SJSA1 (cell line): ENCODE measurements at regions not wholly inside any gene's neighbourhood (a gene's known extent, or its start where the extent isn't known, plus 50 kb on each side); places are given as distances from the start of the nearest gene placed in this dataset.

Source experiments
- DNase-seq, 2 experiments: peaks; one replicate each; pipeline ENCODE4 v3.0.0-alpha.2; 2015 to 2020; ENCODE audit warnings: low spot score in 2 of 2, low read depth in 1 of 2
- H3K27ac ChIP-seq: fragments of 250-450 bp; sonication (Bioruptor Pico); 2 replicates; pipeline ENCODE4 v1.5.1; 2020; ENCODE audit warnings: mild to moderate bottlenecking, moderate library complexity
- H3K27me3 ChIP-seq: fragments of 250-450 bp; sonication (Bioruptor Pico); replicated peaks from 2 replicates; pipeline ENCODE4 v1.5.1; 2020; ENCODE audit warnings: mild to moderate bottlenecking, moderate library complexity
- H3K36me3 ChIP-seq: fragments of 250-450 bp; sonication (Bioruptor Pico); 2 replicates; pipeline ENCODE4 v1.5.1; 2020; ENCODE audit warnings: mild to moderate bottlenecking
- H3K4me1 ChIP-seq: fragments of 250-450 bp; sonication (Bioruptor Pico); replicated peaks from 2 replicates; pipeline ENCODE4 v1.6.1; 2021; ENCODE audit warnings: mild to moderate bottlenecking
- H3K4me3 ChIP-seq: fragments of 250-450 bp; sonication (Bioruptor Pico); 2 replicates; pipeline ENCODE4 v1.5.1; 2020; ENCODE audit warnings: mild to moderate bottlenecking
- H3K9me3 ChIP-seq: fragments of 250-450 bp; sonication (Bioruptor Pico); replicated peaks from 2 replicates; pipeline ENCODE4 v1.5.1; 2020; ENCODE audit warnings: mild to moderate bottlenecking

DNA sequence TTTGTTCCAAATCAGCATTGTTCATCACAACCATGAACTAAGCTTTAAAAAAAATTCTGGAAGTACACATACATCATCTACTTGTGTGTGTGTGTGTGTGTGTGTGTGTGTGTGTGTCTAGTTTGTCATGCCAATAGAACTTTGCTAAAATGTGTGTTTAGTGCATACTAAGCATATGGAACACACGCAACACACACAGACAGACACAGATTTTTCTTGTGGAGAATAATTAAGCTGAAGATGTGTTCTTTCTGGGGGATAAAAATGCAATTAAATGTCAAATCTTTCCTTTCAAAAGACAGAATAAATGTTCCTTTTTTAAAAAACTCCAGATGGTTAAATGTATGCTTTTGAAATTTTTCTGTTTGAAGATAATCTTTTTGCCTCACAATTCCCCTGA lies 530.4 kb upstream of the INTU start:
- no peaks in the 10 kb centered on the region for H3K36me3 ChIP-seq
- no peaks in the 10 kb centered on the region for H3K27me3 ChIP-seq
- no peak for DNase-seq
- no peaks in the 10 kb centered on the region for H3K4me1 ChIP-seq
- H3K27ac ChIP-seq: no peak overlapping the region
- H3K4me3 ChIP-seq: no peak overlapping the region
- no peaks in the 10 kb centered on the region for H3K9me3 ChIP-seq

DNA sequence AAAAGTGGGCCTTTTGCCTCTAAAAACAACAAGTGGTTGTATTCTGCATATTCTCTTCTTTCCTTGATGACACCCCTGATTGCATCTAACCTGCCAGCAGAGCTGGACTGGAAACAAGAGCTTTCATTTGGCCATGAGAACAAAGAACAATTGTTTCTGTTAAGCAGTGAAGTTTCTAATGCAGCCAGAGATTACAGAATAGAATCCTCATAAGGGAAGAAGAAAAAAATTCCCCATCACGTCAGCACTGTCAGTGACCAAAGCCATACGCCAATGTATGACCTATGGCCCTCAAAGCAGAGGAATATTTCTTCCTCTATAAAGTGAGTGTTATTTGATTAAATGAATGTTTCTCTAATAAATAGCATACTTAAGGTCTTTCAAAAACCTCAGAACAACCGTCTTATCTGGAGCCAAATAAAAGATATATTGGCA lies 529.1 kb upstream of the INTU start:
- H3K27me3 ChIP-seq: no peaks in the 10 kb centered on the region
- H3K27ac ChIP-seq: no peak overlapping the region
- no peaks in the 10 kb centered on the region for H3K4me1 ChIP-seq
- no peak overlapping the region for H3K4me3 ChIP-seq
- DNase-seq: no peak
- no peaks in the 10 kb centered on the region for H3K9me3 ChIP-seq
- H3K36me3 ChIP-seq: no peaks in the 10 kb centered on the region

DNA sequence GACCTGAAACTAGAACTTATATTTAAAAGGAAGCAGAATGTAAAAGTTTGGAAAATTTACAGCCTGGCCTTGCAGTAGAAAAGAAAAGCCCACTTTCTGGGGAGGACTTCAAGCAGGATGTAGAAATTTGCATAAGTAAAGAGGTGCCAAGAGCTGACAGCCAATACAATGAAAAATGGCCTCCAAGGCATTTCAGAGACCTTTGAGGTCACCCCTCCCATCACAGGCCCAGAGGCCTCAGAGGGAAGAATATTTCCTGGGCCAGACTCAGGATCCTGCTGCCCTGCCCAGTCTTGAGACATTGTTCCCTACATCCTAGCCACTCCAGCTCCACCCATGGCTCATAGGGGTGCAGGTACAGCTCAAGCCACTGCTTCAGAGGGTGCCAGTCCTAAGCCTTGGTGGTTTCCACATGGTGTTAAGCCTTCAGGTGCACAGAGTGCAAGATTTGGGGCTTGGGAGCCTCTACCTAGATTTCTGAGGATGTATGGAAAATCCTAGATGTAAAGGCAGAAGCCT lies 518.9 kb upstream of the INTU start:
- Histone ChIP-seq H3K27me3 (no peaks in the 10 kb centered on the region), H3K36me3 (no peaks in the 10 kb centered on the region), H3K4me1 (no peaks in the 10 kb centered on the region), H3K27ac (no peak overlapping the region), H3K9me3 (peaks cover 4% of the 10 kb centered on the region; the same call in 1 of the 2 replicates), H3K4me3 (no peak overlapping the region)
- no peak for DNase-seq

DNA sequence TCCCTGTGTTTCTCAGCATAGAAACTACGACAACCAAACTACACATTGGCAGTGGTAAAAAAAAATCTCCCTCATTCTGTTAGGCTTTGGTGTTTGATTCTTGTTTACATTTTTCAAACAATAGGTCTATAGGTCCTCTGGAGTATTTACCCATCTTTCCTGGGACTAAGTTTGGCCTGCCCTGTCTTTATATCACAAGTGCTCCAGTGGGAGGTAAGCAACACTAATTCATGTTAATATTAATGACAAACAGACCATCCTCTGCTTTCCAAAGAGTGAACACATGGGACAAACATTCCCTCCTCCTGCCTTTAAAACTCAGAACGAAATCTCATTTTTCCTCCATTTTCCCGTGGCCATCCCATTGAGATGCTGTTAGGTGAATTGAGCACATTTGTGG lies 514.1 kb upstream of the INTU start:
- no peak overlapping the region for H3K27ac ChIP-seq
- H3K27me3 ChIP-seq: no peaks in the 10 kb centered on the region
- H3K4me3 ChIP-seq: no peak overlapping the region
- no peaks in the 10 kb centered on the region for H3K4me1 ChIP-seq
- H3K9me3 ChIP-seq: no peaks in the 10 kb centered on the region
- no peak for DNase-seq
- no peaks in the 10 kb centered on the region for H3K36me3 ChIP-seq

DNA sequence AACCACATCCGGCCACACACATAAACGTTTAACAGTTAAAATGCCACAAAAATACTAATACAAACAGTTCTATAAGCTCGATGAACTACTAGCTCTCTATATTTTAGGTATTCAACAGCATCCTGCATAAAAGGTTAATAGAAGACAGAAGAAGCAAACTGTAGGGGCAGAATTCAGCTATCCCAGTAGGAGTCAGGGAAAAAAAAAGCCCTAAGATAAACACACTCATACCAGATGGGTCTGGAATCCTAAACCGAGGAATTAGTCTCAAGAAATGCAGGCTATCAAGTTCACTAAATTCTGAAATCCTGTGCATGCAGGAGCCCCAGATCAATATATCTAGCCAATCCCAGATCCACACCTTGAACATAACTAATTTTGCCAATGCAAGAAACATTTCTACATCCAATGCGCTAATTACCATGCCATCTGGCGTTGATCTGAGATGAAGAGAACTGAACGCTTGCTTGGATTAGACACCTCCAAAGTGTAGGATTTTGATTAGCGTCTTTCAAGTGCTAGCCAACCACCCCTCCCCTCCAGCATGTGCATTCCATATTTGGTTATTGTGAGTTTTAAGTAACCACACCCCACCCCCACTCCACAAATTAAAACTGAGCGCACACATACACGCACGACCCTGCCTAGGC lies 512.2 kb upstream of the INTU start:
- H3K27ac ChIP-seq: no peak overlapping the region
- H3K27me3 ChIP-seq: no peaks in the 10 kb centered on the region
- no peaks in the 10 kb centered on the region for H3K36me3 ChIP-seq
- H3K4me3 ChIP-seq: no peak overlapping the region
- DNase-seq: no peak
- H3K9me3 ChIP-seq: no peaks in the 10 kb centered on the region
- no peaks in the 10 kb centered on the region for H3K4me1 ChIP-seq

DNA sequence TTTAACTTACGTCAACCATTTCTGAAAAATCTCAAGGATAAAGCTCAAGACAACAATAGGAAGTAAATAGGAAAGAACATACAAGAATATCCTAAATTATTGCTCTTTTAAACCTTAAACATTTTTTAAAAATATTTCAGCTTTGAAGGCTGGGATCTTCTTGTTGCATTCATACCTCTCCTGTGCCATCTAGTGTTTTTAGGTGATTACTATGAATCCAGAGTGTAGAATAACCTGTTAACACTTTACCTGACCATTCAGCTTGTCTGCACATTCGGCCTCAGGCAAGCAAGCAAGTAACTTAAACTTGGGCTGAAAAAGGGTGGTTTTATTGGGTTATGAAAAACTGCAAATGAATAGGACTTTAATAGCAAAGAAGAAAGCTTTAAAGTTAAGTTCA lies 507.8 kb upstream of the INTU start:
- Histone ChIP-seq H3K36me3 (no peaks in the 10 kb centered on the region), H3K27me3 (no peaks in the 10 kb centered on the region), H3K4me1 (no peaks in the 10 kb centered on the region), H3K4me3 (no peak overlapping the region), H3K27ac (no peak overlapping the region), H3K9me3 (no peaks in the 10 kb centered on the region)
- no peak for DNase-seq

DNA sequence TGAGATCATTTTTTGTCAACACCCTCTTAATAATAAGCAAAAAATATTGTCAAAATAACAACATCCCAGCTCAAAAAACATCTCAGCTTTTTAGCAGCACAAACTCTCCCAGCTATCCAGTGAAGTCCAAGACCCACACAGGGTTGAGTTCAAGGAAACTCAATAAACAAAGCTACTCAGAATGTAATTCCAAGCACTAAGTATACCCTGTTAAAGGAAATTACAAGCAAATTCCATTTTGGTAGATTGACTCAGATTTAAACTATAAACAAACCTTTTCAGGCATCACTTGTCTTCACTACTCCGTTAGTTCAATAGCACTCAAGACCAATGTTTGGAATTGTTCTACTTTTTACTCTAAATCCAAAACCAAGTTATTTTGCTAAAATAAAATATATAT lies 506.0 kb upstream of the INTU start:
- no peaks in the 10 kb centered on the region for H3K9me3 ChIP-seq
- no peak overlapping the region for H3K27ac ChIP-seq
- no peaks in the 10 kb centered on the region for H3K27me3 ChIP-seq
- no peak for DNase-seq
- no peaks in the 10 kb centered on the region for H3K36me3 ChIP-seq
- no peak overlapping the region for H3K4me3 ChIP-seq
- no peaks in the 10 kb centered on the region for H3K4me1 ChIP-seq

DNA sequence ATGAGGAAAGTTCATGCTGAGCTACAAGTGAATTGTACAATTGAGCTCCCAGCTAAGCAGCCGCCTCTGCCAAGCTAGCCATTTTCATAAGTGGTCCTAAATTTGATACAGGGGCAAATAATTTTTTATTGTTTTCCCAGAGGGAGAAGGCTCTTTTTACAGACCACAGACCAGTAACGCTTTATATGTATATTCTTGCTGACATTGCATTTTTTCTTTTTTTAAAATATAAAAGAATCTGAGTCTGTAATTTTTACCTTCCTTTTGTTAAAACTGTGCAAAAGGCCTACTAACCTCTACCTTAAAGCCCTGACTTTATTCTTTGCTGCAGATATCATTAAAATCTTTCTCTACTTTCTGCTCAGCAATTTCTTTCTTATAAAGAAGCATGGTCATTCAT lies 501.2 kb upstream of the INTU start:
- Histone ChIP-seq H3K4me3 (no peak overlapping the region), H3K4me1 (no peaks in the 10 kb centered on the region), H3K27ac (no peak overlapping the region), H3K36me3 (no peaks in the 10 kb centered on the region), H3K27me3 (no peaks in the 10 kb centered on the region), H3K9me3 (no peaks in the 10 kb centered on the region)
- DNase-seq: no peak

DNA sequence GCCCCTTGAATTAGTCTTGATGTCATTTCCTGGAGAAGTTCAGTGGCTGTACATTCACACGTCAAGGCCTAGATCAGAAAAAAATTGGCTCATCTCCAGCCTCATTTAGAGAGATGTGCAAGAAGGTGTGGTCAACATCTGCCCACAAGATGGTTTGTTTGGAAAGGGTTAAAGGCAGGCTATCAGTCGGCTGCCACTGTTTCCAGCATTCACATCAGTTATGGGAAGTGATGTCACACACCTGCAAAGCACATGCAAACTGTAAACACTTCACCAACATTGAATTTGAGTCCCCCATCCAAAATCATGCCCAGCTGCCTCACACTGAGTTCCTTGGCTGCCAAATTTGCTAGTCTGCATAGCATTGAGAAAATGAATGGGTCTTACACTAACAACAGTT lies 498.3 kb upstream of the INTU start:
- Histone ChIP-seq H3K27ac (no peak overlapping the region), H3K4me1 (no peaks in the 10 kb centered on the region), H3K36me3 (no peaks in the 10 kb centered on the region), H3K4me3 (no peak overlapping the region), H3K9me3 (no peaks in the 10 kb centered on the region), H3K27me3 (no peaks in the 10 kb centered on the region)
- DNase-seq: no peak

DNA sequence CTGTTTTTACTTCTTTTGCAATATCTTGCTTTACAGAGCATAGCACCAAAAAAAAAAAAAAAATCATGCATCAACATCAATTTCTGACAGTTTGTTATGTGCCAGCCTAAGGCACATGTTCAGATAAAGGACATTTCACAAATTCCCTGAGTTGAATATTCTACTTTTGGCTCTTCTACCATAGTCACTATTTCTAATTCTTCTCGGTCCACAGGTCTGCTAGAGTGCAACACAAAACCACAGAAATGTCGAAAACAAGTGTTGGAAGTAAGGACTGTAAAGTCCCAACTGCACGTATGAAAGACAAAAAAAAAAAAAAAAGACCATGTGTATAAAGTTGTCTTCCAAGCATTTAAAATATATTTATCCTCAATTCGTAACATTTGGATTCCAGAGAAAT lies 494.2 kb upstream of the INTU start:
- no peaks in the 10 kb centered on the region for H3K9me3 ChIP-seq
- H3K27me3 ChIP-seq: no peaks in the 10 kb centered on the region
- no peaks in the 10 kb centered on the region for H3K36me3 ChIP-seq
- no peak for DNase-seq
- peaks cover 9% of the 10 kb centered on the region; the same call in 1 of the 2 replicates for H3K4me1 ChIP-seq
- no peak overlapping the region for H3K27ac ChIP-seq
- no peak overlapping the region for H3K4me3 ChIP-seq

DNA sequence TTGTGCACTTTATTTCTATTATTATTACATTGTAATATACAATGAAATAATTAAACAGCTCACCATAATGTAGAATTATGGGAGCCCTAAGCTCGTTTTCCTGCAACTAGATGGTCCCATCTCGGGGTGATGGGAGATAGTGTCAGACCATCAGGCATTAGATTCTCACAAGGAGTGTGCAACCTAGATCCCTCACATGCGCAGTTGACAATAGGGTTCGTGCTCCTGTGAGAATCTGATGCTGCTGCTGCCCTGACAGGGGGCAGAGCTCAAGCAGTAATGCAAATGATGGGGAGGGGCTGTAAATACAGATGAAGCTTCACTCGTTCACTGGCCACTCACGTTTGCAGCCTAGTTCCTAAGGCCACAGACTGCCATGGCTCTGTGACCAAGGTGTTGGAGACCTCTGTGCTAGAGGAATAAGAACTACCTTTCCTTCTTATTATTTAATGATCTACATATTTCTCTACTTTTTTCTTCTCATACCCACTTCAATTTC lies 492.9 kb upstream of the INTU start:
- Histone ChIP-seq H3K27me3 (no peaks in the 10 kb centered on the region), H3K9me3 (no peaks in the 10 kb centered on the region), H3K4me1 (peaks cover 18% of the 10 kb centered on the region), H3K36me3 (no peaks in the 10 kb centered on the region), H3K4me3 (no peak overlapping the region), H3K27ac (no peak overlapping the region)
- DNase-seq: no peak

DNA sequence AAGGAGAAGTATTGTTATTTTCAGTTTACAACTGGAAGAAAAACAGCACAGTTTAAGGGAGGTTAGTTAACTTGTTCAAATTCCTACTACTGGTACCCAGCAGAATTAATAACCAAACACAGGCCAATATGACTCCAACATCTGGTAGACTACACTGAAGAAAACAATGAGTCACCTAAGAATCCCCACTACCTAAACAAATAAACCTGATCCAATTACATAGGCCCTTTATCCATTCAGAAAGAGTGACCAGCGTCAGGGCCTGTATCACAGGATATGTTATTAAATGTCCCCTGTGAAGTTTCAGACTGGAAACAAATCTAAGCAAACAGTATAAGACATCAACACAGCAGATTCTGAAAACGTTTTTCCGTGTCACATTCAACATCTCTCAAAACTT lies 492.5 kb upstream of the INTU start:
- Histone ChIP-seq H3K36me3 (no peaks in the 10 kb centered on the region), H3K27me3 (no peaks in the 10 kb centered on the region), H3K9me3 (no peaks in the 10 kb centered on the region), H3K27ac (no peak overlapping the region), H3K4me1 (peaks cover 18% of the 10 kb centered on the region), H3K4me3 (no peak overlapping the region)
- DNase-seq: peak in 1 of 2 experiments; percentile 30

DNA sequence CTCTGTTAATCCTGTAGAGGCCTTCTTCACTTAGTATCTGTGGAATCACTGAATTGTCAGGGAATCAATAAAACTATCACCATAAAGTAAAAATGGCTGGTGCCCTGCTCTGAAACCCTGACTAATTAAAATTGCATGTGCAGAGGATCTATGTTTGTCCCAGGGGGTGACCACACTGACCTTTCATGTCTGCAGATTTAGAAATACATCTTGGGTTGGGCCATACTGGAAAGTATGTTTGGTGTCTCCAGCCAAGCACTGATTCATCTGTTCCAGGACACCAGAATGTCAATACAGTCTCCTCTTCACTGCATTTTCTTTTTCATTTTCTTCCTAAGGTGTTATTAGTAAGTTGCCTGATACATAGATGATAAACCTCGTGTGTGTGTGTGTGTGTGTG lies 490.9 kb upstream of the INTU start:
- H3K4me1 ChIP-seq: peaks cover 18% of the 10 kb centered on the region
- H3K9me3 ChIP-seq: no peaks in the 10 kb centered on the region
- H3K4me3 ChIP-seq: no peak overlapping the region
- no peak for DNase-seq
- no peaks in the 10 kb centered on the region for H3K36me3 ChIP-seq
- H3K27me3 ChIP-seq: no peaks in the 10 kb centered on the region
- no peak overlapping the region for H3K27ac ChIP-seq

DNA sequence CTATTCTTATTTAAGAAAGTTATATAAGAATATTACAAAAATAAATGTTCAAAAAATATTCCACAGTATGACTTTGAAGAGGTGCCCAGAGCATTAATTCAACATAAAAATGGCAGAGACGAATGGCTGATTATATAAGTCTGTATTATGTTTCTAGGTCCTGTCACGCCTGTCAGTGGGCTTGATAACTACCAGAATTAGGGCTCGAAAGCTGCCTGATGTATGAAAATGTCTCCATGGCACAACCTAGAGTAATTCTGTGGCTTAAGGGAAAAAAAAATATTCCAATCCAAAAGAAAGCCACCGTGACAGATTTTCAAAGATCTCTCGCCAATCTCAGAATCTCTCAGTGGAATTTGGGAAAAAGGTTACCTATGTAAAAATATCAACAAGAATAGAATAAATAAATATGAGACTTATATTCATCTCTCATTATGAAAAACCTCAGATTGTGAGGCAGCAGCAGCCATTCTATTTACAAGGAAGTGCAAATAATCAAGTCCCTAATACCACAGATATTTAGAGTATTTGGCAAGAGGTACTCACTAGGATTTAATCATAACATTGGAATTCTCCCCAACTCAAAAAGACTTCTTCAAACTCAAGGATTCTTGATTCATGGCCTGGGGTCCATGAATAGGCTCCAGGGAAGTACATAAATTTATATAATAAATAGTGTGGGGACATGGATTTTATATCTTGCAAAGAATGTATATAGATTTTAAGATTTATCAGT lies 489.1 kb upstream of the INTU start:
- no peaks in the 10 kb centered on the region for H3K36me3 ChIP-seq
- no peaks in the 10 kb centered on the region for H3K27me3 ChIP-seq
- H3K9me3 ChIP-seq: no peaks in the 10 kb centered on the region
- peak in 1 of 2 experiments; percentile 27 for DNase-seq
- no peak overlapping the region for H3K27ac ChIP-seq
- no peak overlapping the region for H3K4me3 ChIP-seq
- peaks cover 18% of the 10 kb centered on the region for H3K4me1 ChIP-seq
